IMR-90 (cell line): ENCODE measurements at regions not wholly inside any gene's neighbourhood (a gene's known extent, or its start where the extent isn't known, plus 50 kb on each side); places are given as distances from the start of the nearest gene placed in this dataset.

Experiments
- ATAC-seq: fragments of 200-7000 bp; cut with Tn5 transposase; 2 replicates; pipeline ENCODE4 v1.9.1; 2020; ENCODE audit warnings: low read depth, mild to moderate bottlenecking, moderate library complexity
- BruUV-seq: library from RNA; stranded (reverse); fragments of 400-500 nt; replicated peaks from 2 replicates; lab custom pipeline; 2021; lab: Mats Ljungman, UMichigan
- CTCF ChIA-PET: fragments of 300-600 bp; formaldehyde crosslinking; extraction: SDS; loops from one replicate; lab custom pipeline; 2021; ENCODE audit warnings: antibody characterized with exemption; lab: Yijun Ruan, JAX
- POLR2A ChIA-PET: fragments of 300-600 bp; sonication (Branson Sonifier 250); formaldehyde crosslinking; loops from one replicate; lab custom pipeline; 2022; ENCODE audit warnings: antibody characterized with exemption; ENCODE audit not compliant: unreplicated experiment; lab: Charles Lee
- DNase-seq: peaks from one replicate; pipeline ENCODE4 v3.0.0; 2013
- H2AFZ ChIP-seq: replicated peaks from 2 replicates; pipeline ENCODE3; 2013; ENCODE audit warnings: low read length, mild to moderate bottlenecking; ENCODE audit not compliant: poor library complexity
- H2AK5ac ChIP-seq: 2 replicates; pipeline ENCODE4 v1.6.1; 2013; ENCODE audit warnings: low read depth, low read length, inconsistent platforms
- H2AK9ac ChIP-seq: replicated peaks from 2 replicates; pipeline ENCODE3; 2013; ENCODE audit warnings: mild to moderate bottlenecking, low read depth, low read length, moderate library complexity; ENCODE audit not compliant: poor library complexity
- H2BK120ac ChIP-seq: 2 replicates; pipeline ENCODE4 v1.6.1; 2013; ENCODE audit warnings: low read depth, low read length, inconsistent platforms
- H2BK15ac ChIP-seq: 3 replicates; pipeline ENCODE4 v1.6.1; 2013; ENCODE audit warnings: low read depth, low read length, inconsistent platforms
- H2BK20ac ChIP-seq: 2 replicates; pipeline ENCODE4 v1.6.1; 2013; ENCODE audit warnings: low read depth, mild to moderate bottlenecking, inconsistent platforms, low read length, moderate library complexity
- H2BK5ac ChIP-seq: 2 replicates; pipeline ENCODE4 v1.6.1; 2013; ENCODE audit warnings: mild to moderate bottlenecking, low read depth, low read length, inconsistent platforms; ENCODE audit not compliant: poor library complexity, severe bottlenecking
- H3K14ac ChIP-seq: replicated peaks from 2 replicates; pipeline ENCODE4 v1.6.1; 2013; ENCODE audit warnings: low read depth, low read length, inconsistent platforms
- H3K18ac ChIP-seq: 2 replicates; pipeline ENCODE4 v1.6.1; 2013; ENCODE audit warnings: low read depth, low read length, control low read depth
- H3K23ac ChIP-seq: 2 replicates; pipeline ENCODE4 v1.6.1; 2013; ENCODE audit warnings: low read depth, low read length, inconsistent platforms
- H3K27ac ChIP-seq: 2 replicates; pipeline ENCODE4 v1.5.1; 2013; ENCODE audit warnings: mild to moderate bottlenecking, control low read depth, low read length; ENCODE audit not compliant: insufficient read depth
- H3K27me3 ChIP-seq: 2 replicates; pipeline ENCODE4 v1.6.1; 2013; ENCODE audit warnings: low read length; ENCODE audit not compliant: control insufficient read depth, insufficient read depth
- H3K36me3 ChIP-seq: 2 replicates; pipeline ENCODE4 v1.6.1; 2013; ENCODE audit warnings: low read length, mixed read lengths; ENCODE audit not compliant: control insufficient read depth, insufficient read depth
- H3K4ac ChIP-seq: 2 replicates; pipeline ENCODE4 v1.6.1; 2013; ENCODE audit warnings: low read depth, low read length, inconsistent platforms
- H3K4me1 ChIP-seq: 2 replicates; pipeline ENCODE4 v1.6.1; 2013; ENCODE audit warnings: low read length, mixed read lengths; ENCODE audit not compliant: control insufficient read depth, insufficient read depth
- H3K4me2 ChIP-seq: 2 replicates; pipeline ENCODE4 v1.6.1; 2013; ENCODE audit warnings: low read depth, mild to moderate bottlenecking, control low read depth, low read length, moderate library complexity
- H3K4me3 ChIP-seq: 2 replicates; pipeline ENCODE4 v1.5.1; 2013; ENCODE audit warnings: low read depth, mild to moderate bottlenecking, control low read depth, low read length, moderate library complexity; ENCODE audit not compliant: insufficient read depth
- H3K56ac ChIP-seq: 2 replicates; pipeline ENCODE4 v1.6.1; 2013; ENCODE audit warnings: low read length, inconsistent platforms; ENCODE audit not compliant: insufficient read depth; ENCODE audit errors: extremely low read depth
- H3K79me1 ChIP-seq, 2 experiments: 2 replicates each; pipeline ENCODE4 v1.6.1; 2013; ENCODE audit warnings: low read length in 2 of 2, inconsistent platforms in 1 of 2, low read depth in 1 of 2
- H3K9ac ChIP-seq: 2 replicates; pipeline ENCODE4 v1.6.1; 2013; ENCODE audit warnings: low read depth, low read length, control low read depth
- H3K9me1 ChIP-seq: 2 replicates; pipeline ENCODE4 v1.6.1; 2013; ENCODE audit warnings: low read length, inconsistent platforms; ENCODE audit not compliant: insufficient read depth
- H3K9me3 ChIP-seq: 2 replicates; pipeline ENCODE4 v1.6.1; 2013; ENCODE audit warnings: low read length; ENCODE audit not compliant: control insufficient read depth, insufficient read depth
- H4K20me1 ChIP-seq: 2 replicates; pipeline ENCODE4 v1.6.1; 2013; ENCODE audit warnings: low read length, inconsistent platforms; ENCODE audit not compliant: insufficient read depth
- H4K5ac ChIP-seq: 2 replicates; pipeline ENCODE4 v1.6.1; 2013; ENCODE audit warnings: mild to moderate bottlenecking, low read depth, low read length, control low read depth
- H4K8ac ChIP-seq, 2 experiments: 2 replicates each; pipeline ENCODE4 v1.6.1; 2013; ENCODE audit warnings: low read depth in 2 of 2, low read length in 2 of 2, control low read depth in 1 of 2, inconsistent platforms in 1 of 2
- H4K91ac ChIP-seq: 2 replicates; pipeline ENCODE4 v1.6.1; 2013; ENCODE audit warnings: low read depth, low read length, inconsistent platforms; ENCODE audit not compliant: insufficient read depth
- FOS ChIP-seq: fragments of 150-350 bp; IDR thresholded peaks from 2 replicates; pipeline ENCODE4 v1.6.1; 2016; ENCODE audit warnings: low read depth, low read length
- MAZ ChIP-seq: IDR thresholded peaks from 2 replicates; pipeline ENCODE4 v1.6.1; 2012; ENCODE audit warnings: low read depth, mild to moderate bottlenecking, low read length, improper control_type of control experiment, moderate library complexity, borderline replicate concordance
- RCOR1 ChIP-seq: IDR thresholded peaks from 2 replicates; pipeline ENCODE4 v1.6.1; 2012; ENCODE audit warnings: mild to moderate bottlenecking, low read length, improper control_type of control experiment; ENCODE audit not compliant: insufficient replicate concordance
- WGBS, 2 experiments: methylation state at CpG; one replicate each; pipeline versions ENCODE4 v1.1.5 to v1.1.7; 2013; ENCODE audit warnings: missing lambda C conversion rate in 2 of 2; ENCODE audit not compliant: insufficient read length in 1 of 2; ENCODE audit errors: extremely low coverage in 2 of 2; 5-methylcytosine and 5-hydroxymethylcytosine counted together
- dilution Hi-C: fragments of 300-500 bp; cut with HindIII; formaldehyde crosslinking; loops from one replicate; pipeline ENCODE4 v1.14.3; 2018; ENCODE audit warnings: low sequenced_read_pairs; ENCODE audit not compliant: unreplicated experiment
- in situ Hi-C: fragments of 300-500 bp; cut with MboI; formaldehyde crosslinking; loops from 3 replicates; pipeline ENCODE4 v1.14.3; 2019; ENCODE audit warnings: low sequenced_read_pairs, inconsistent platforms, mixed read lengths
- intact Hi-C: fragments of 100-400 bp; cut with micrococcal nuclease; formaldehyde crosslinking; loops from 2 replicates; pipeline ENCODE4 v1.10.0; 2022
- TF ChIP-seq, protein P1 (sequence below): fragments of 150-350 bp; IDR thresholded peaks from 2 replicates; pipeline ENCODE4 v1.6.1; 2016; ENCODE audit warnings: low read depth, mild to moderate bottlenecking, low read length, moderate library complexity, borderline replicate concordance
- TF ChIP-seq, protein P2 (sequence below): fragments of 150-350 bp; IDR thresholded peaks from 2 replicates; pipeline ENCODE4 v1.6.1; 2017; ENCODE audit warnings: mild to moderate bottlenecking, antibody characterized with exemption, low read length, low read depth
- TF ChIP-seq, protein P3 (sequence below): conservative IDR thresholded peaks from 2 replicates; pipeline ENCODE4 v1.5.1; 2012; ENCODE audit warnings: mild to moderate bottlenecking, low read depth, low read length, improper control_type of control experiment

DNA sequence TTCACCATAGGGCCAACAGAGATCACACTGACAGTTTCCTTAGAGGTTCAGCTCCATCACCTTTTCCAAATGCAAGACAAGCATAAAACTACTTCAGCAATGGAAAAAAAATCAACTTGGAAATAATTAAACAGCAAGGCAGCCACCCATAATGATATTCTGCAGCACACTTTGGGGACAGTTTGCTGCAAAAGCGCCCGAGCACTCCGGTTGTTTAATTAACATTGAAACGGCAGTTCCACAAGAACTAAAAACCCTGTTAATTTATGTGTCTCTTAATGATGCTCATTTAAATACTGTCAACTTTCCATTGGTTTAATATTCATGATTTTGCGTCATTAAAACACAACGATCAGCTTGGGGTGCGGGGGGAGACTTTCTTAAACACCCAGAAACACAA, 153.2 kb downstream of the ELAVL4 start:
- TF ChIP-seq MAZ (no peak), FOS (no peak), RCOR1 (no peak)
- TF ChIP-seq, protein P1, sequence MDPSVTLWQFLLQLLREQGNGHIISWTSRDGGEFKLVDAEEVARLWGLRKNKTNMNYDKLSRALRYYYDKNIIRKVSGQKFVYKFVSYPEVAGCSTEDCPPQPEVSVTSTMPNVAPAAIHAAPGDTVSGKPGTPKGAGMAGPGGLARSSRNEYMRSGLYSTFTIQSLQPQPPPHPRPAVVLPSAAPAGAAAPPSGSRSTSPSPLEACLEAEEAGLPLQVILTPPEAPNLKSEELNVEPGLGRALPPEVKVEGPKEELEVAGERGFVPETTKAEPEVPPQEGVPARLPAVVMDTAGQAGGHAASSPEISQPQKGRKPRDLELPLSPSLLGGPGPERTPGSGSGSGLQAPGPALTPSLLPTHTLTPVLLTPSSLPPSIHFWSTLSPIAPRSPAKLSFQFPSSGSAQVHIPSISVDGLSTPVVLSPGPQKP: no peak
- TF ChIP-seq, protein P2, sequence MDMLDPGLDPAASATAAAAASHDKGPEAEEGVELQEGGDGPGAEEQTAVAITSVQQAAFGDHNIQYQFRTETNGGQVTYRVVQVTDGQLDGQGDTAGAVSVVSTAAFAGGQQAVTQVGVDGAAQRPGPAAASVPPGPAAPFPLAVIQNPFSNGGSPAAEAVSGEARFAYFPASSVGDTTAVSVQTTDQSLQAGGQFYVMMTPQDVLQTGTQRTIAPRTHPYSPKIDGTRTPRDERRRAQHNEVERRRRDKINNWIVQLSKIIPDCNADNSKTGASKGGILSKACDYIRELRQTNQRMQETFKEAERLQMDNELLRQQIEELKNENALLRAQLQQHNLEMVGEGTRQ: no peak
- TF ChIP-seq, protein P3, sequence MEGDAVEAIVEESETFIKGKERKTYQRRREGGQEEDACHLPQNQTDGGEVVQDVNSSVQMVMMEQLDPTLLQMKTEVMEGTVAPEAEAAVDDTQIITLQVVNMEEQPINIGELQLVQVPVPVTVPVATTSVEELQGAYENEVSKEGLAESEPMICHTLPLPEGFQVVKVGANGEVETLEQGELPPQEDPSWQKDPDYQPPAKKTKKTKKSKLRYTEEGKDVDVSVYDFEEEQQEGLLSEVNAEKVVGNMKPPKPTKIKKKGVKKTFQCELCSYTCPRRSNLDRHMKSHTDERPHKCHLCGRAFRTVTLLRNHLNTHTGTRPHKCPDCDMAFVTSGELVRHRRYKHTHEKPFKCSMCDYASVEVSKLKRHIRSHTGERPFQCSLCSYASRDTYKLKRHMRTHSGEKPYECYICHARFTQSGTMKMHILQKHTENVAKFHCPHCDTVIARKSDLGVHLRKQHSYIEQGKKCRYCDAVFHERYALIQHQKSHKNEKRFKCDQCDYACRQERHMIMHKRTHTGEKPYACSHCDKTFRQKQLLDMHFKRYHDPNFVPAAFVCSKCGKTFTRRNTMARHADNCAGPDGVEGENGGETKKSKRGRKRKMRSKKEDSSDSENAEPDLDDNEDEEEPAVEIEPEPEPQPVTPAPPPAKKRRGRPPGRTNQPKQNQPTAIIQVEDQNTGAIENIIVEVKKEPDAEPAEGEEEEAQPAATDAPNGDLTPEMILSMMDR: no peak
- WGBS, 2 experiments: no CpG with 5 or more reads among the region's 7 CpGs
- Histone ChIP-seq H2AK9ac (no peak overlapping the region), H4K20me1 (no peaks in the 10 kb centered on the region), H3K23ac (no peak overlapping the region), H2BK5ac (no peak overlapping the region), H3K4me3 (no peak overlapping the region), H2BK15ac (no peak overlapping the region), H4K91ac (no peak overlapping the region), H3K9ac (no peak overlapping the region), H3K9me1 (no peaks in the 10 kb centered on the region), H3K4ac (no peak overlapping the region), H2AFZ (no peak overlapping the region), H3K4me1 (no peaks in the 10 kb centered on the region), H2BK20ac (no peak overlapping the region), H4K5ac (no peak overlapping the region), H3K4me2 (no peak overlapping the region), H3K56ac (no peak overlapping the region), H3K79me1 (no peaks in the 10 kb centered on the region), H3K18ac (no peak overlapping the region), H3K27me3 (no peaks in the 10 kb centered on the region), H3K36me3 (no peaks in the 10 kb centered on the region), H2BK120ac (no peak overlapping the region), H3K14ac (no peak overlapping the region), H3K27ac (no peak overlapping the region), H2AK5ac (no peak overlapping the region), H4K8ac (no peak overlapping the region), H3K9me3 (peaks cover 10% of the 10 kb centered on the region; the same call in 1 of the 2 replicates)
- no TSS peak for BruUV-seq
- POLR2A ChIA-PET: no interaction called here
- intact Hi-C loops (no loop called here), in situ Hi-C loops (no loop called here), dilution Hi-C loops (no loop called here)
- CTCF ChIA-PET: no interaction called here
- ATAC-seq (no peak), DNase-seq (no peak)
